GM23338 (cell line): ENCODE measurements at regions not wholly inside any gene's neighbourhood (a gene's known extent, or its start where the extent isn't known, plus 50 kb on each side); places are given as distances from the start of the nearest gene placed in this dataset.

Experiments used
- ATAC-seq: fragments of 200-7000 bp; cut with Tn5 transposase; 3 replicates; pipeline ENCODE4 v1.9.1; 2020
- DNase-seq: peaks from one replicate; pipeline ENCODE4 v3.0.0-alpha.2; 2015; ENCODE audit warnings: low spot score
- H2AFZ ChIP-seq: fragments of 200-600 bp; sonication (generic); 2 replicates; pipeline ENCODE4 v1.8.0; 2016; ENCODE audit warnings: antibody characterized with exemption, mild to moderate bottlenecking, moderate library complexity
- H3F3A ChIP-seq: fragments of 200-600 bp; sonication (generic); replicated peaks from 2 replicates; pipeline ENCODE4 v1.8.0; 2017; ENCODE audit warnings: antibody characterized with exemption, mixed run types, low read depth
- H3K27ac ChIP-seq: fragments of 200-600 bp; sonication (generic); 2 replicates; pipeline ENCODE4 v1.6.1; 2016; ENCODE audit warnings: low read depth
- H3K27me3 ChIP-seq: fragments of 200-600 bp; sonication (generic); 2 replicates; pipeline ENCODE4 v1.8.0; 2016; ENCODE audit warnings: mild to moderate bottlenecking, mixed run types, moderate library complexity; ENCODE audit not compliant: insufficient read depth
- H3K36me3 ChIP-seq: fragments of 200-600 bp; sonication (generic); 2 replicates; pipeline ENCODE4 v1.8.0; 2016; ENCODE audit warnings: mild to moderate bottlenecking; ENCODE audit not compliant: insufficient read depth
- H3K4me1 ChIP-seq: fragments of 200-600 bp; sonication (generic); 2 replicates; pipeline ENCODE4 v1.8.0; 2016; ENCODE audit warnings: mild to moderate bottlenecking, moderate library complexity; ENCODE audit not compliant: insufficient read depth
- H3K4me2 ChIP-seq: fragments of 200-600 bp; sonication (generic); 2 replicates; pipeline ENCODE4 v1.7.1; 2017; ENCODE audit warnings: mixed run types
- H3K4me3 ChIP-seq: fragments of 200-600 bp; sonication (generic); 2 replicates; pipeline ENCODE4 v1.6.1; 2016; ENCODE audit warnings: mixed run types
- H3K79me2 ChIP-seq: fragments of 200-600 bp; sonication (generic); replicated peaks from 2 replicates; pipeline ENCODE4 v1.8.0; 2017; ENCODE audit warnings: mild to moderate bottlenecking; ENCODE audit not compliant: insufficient read depth
- H3K9me2 ChIP-seq: fragments of 200-600 bp; sonication (generic); 2 replicates; pipeline ENCODE4 v1.8.0; 2017; ENCODE audit not compliant: insufficient read depth
- H4K20me1 ChIP-seq: fragments of 200-600 bp; sonication (generic); replicated peaks from 2 replicates; pipeline ENCODE4 v1.8.0; 2017; ENCODE audit warnings: mild to moderate bottlenecking; ENCODE audit not compliant: insufficient read depth
- H3K27ac Mint-ChIP-seq: 2 replicates; pipeline ENCODE4 v1.8.0; 2020; ENCODE audit warnings: inconsistent platforms, mild to moderate bottlenecking, moderate library complexity, mixed read lengths
- H3K27me3 Mint-ChIP-seq: 3 replicates; pipeline ENCODE4 v1.8.0; 2022; ENCODE audit warnings: low read depth, mild to moderate bottlenecking, moderate library complexity, mixed read lengths, inconsistent platforms; ENCODE audit not compliant: insufficient read depth, poor library complexity
- H3K36me3 Mint-ChIP-seq: 3 replicates; pipeline ENCODE4 v1.8.0; 2021; ENCODE audit warnings: low read depth, mild to moderate bottlenecking, inconsistent platforms, moderate library complexity, mixed read lengths
- H3K4me1 Mint-ChIP-seq: 3 replicates; pipeline ENCODE4 v1.8.0; 2020; ENCODE audit warnings: mild to moderate bottlenecking, inconsistent platforms, mixed read lengths
- H3K4me3 Mint-ChIP-seq: 3 replicates; pipeline ENCODE4 v1.8.0; 2021; ENCODE audit warnings: moderate library complexity, mild to moderate bottlenecking, inconsistent platforms, mixed read lengths
- H3K9me3 Mint-ChIP-seq: 3 replicates; pipeline ENCODE4 v1.8.0; 2020; ENCODE audit warnings: moderate library complexity, mild to moderate bottlenecking, inconsistent platforms, mixed read lengths
- CREB1 ChIP-seq: fragments of 250-450 bp; sonication (Bioruptor Pico); IDR thresholded peaks from 2 replicates; pipeline ENCODE4 v1.5.0; 2020; ENCODE audit warnings: low read depth, mild to moderate bottlenecking, moderate library complexity
- EZH2 ChIP-seq: fragments of 200-600 bp; sonication (generic); IDR thresholded peaks from one replicate; pipeline ENCODE4 v1.8.0; 2017; ENCODE audit warnings: antibody characterized with exemption, mild to moderate bottlenecking, low read depth; ENCODE audit not compliant: unreplicated experiment
- EZH2phosphoT487 ChIP-seq: fragments of 200-600 bp; sonication (generic); IDR thresholded peaks from one replicate; pipeline ENCODE4 v1.8.1; 2018; ENCODE audit warnings: antibody characterized with exemption; ENCODE audit not compliant: unreplicated experiment
- JUNB ChIP-seq: IDR thresholded peaks from one replicate; pipeline ENCODE4 v1.6.1; 2016; ENCODE audit warnings: antibody characterized with exemption; ENCODE audit not compliant: unreplicated experiment
- NANOG ChIP-seq: IDR thresholded peaks from 2 replicates; pipeline ENCODE4 v1.6.1; 2016; ENCODE audit warnings: antibody characterized with exemption, borderline replicate concordance
- POLR2AphosphoS5 ChIP-seq: IDR thresholded peaks from 2 replicates; pipeline ENCODE4 v1.6.1; 2016; ENCODE audit warnings: antibody characterized with exemption, low read depth
- STAT1 ChIP-seq: IDR thresholded peaks from one replicate; pipeline ENCODE4 v1.6.1; 2016; ENCODE audit warnings: antibody characterized with exemption; ENCODE audit not compliant: unreplicated experiment
- ZNF114 ChIP-seq: fragments of 250-450 bp; sonication (Bioruptor Pico); IDR thresholded peaks from 2 replicates; pipeline ENCODE4 v1.5.0; 2020; ENCODE audit warnings: mild to moderate bottlenecking, moderate library complexity
- ZNF331 ChIP-seq: fragments of 250-450 bp; sonication (Bioruptor Pico); IDR thresholded peaks from 2 replicates; pipeline ENCODE4 v1.5.0; 2020; ENCODE audit warnings: low read depth, mild to moderate bottlenecking, moderate library complexity
- TF ChIP-seq, protein P1 (sequence below): fragments of 250-450 bp; sonication (Bioruptor Pico); IDR thresholded peaks from 2 replicates; pipeline ENCODE4 v1.5.0; 2020; ENCODE audit warnings: mild to moderate bottlenecking, moderate library complexity
- TF ChIP-seq, protein P2 (sequence below): IDR thresholded peaks from 2 replicates; pipeline ENCODE4 v1.6.1; 2016; ENCODE audit warnings: antibody characterized with exemption
- TF ChIP-seq, protein P3 (sequence below), 2 experiments: fragments of 200-600 bp in 1 of 2; sonication (generic) in 1 of 2; conservative IDR thresholded peaks; 2 replicates each; pipeline versions ENCODE4 v1.5.1 to v1.6.1; 2016 to 2017; ENCODE audit warnings: antibody characterized with exemption in 2 of 2, low read depth in 2 of 2, mild to moderate bottlenecking in 2 of 2, moderate library complexity in 1 of 2
- TF ChIP-seq, protein P4 (sequence below): IDR thresholded peaks from one replicate; pipeline ENCODE4 v1.6.1; 2018; ENCODE audit warnings: antibody characterized with exemption; ENCODE audit not compliant: unreplicated experiment

DNA sequence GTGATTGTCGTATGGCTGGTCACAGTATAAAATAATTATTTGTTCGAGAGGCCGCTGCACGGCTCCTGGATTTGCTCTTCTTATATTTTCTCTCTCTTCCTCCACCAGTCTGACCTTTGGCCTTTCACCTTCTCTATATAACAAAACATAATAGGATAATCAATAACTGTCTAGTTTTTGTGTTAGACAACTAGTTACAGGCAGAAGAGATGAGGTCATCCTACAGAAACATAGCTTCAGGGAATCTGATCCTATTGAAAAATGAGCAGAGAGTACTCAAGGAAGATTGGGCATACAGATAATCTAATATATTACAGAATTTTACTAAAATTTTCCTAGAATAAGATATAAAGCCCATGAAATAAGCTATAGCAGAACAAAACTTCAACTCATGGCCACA lies 731.3 kb upstream of the SLC39A10 start:
- H3K4me3 Mint-ChIP-seq, result no peak overlapping the region
- no peak for ATAC-seq
- H3K9me2 ChIP-seq, result no peaks in the 10 kb centered on the region

More for the DNA sequence above, 731.3 kb upstream of the SLC39A10 start:
- no peaks in the 10 kb centered on the region for H3K36me3 Mint-ChIP-seq
- no peaks in the 10 kb centered on the region for H3K9me3 Mint-ChIP-seq
- no peaks in the 10 kb centered on the region for H3K4me1 ChIP-seq
- no peaks in the 10 kb centered on the region for H4K20me1 ChIP-seq
- H3K27ac Mint-ChIP-seq, result no peak overlapping the region
- no peak for DNase-seq
- no peak for TF ChIP-seq ZNF331
- no peak for TF ChIP-seq EZH2phosphoT487
- TF ChIP-seq ZNF114, result no peak
- TF ChIP-seq, protein P1, sequence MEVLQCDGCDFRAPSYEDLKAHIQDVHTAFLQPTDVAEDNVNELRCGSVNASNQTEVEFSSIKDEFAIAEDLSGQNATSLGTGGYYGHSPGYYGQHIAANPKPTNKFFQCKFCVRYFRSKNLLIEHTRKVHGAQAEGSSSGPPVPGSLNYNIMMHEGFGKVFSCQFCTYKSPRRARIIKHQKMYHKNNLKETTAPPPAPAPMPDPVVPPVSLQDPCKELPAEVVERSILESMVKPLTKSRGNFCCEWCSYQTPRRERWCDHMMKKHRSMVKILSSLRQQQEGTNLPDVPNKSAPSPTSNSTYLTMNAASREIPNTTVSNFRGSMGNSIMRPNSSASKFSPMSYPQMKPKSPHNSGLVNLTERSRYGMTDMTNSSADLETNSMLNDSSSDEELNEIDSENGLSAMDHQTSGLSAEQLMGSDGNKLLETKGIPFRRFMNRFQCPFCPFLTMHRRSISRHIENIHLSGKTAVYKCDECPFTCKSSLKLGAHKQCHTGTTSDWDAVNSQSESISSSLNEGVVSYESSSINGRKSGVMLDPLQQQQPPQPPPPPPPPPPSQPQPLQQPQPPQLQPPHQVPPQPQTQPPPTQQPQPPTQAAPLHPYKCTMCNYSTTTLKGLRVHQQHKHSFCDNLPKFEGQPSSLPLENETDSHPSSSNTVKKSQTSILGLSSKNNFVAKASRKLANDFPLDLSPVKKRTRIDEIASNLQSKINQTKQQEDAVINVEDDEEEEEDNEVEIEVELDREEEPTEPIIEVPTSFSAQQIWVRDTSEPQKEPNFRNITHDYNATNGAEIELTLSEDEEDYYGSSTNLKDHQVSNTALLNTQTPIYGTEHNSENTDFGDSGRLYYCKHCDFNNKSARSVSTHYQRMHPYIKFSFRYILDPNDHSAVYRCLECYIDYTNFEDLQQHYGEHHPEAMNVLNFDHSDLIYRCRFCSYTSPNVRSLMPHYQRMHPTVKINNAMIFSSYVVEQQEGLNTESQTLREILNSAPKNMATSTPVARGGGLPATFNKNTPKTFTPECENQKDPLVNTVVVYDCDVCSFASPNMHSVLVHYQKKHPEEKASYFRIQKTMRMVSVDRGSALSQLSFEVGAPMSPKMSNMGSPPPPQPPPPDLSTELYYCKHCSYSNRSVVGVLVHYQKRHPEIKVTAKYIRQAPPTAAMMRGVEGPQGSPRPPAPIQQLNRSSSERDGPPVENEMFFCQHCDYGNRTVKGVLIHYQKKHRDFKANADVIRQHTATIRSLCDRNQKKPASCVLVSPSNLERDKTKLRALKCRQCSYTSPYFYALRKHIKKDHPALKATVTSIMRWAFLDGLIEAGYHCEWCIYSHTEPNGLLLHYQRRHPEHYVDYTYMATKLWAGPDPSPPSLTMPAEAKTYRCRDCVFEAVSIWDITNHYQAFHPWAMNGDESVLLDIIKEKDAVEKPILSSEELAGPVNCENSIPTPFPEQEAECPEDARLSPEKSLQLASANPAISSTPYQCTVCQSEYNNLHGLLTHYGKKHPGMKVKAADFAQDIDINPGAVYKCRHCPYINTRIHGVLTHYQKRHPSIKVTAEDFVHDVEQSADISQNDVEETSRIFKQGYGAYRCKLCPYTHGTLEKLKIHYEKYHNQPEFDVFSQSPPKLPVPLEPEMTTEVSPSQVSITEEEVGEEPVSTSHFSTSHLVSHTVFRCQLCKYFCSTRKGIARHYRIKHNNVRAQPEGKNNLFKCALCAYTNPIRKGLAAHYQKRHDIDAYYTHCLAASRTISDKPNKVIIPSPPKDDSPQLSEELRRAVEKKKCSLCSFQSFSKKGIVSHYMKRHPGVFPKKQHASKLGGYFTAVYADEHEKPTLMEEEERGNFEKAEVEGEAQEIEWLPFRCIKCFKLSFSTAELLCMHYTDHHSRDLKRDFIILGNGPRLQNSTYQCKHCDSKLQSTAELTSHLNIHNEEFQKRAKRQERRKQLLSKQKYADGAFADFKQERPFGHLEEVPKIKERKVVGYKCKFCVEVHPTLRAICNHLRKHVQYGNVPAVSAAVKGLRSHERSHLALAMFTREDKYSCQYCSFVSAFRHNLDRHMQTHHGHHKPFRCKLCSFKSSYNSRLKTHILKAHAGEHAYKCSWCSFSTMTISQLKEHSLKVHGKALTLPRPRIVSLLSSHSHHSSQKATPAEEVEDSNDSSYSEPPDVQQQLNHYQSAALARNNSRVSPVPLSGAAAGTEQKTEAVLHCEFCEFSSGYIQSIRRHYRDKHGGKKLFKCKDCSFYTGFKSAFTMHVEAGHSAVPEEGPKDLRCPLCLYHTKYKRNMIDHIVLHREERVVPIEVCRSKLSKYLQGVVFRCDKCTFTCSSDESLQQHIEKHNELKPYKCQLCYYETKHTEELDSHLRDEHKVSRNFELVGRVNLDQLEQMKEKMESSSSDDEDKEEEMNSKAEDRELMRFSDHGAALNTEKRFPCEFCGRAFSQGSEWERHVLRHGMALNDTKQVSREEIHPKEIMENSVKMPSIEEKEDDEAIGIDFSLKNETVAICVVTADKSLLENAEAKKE (CRISPR knock-in tag), result no peak
- no peak for TF ChIP-seq POLR2AphosphoS5
- no peak for TF ChIP-seq NANOG
- TF ChIP-seq, protein P2, sequence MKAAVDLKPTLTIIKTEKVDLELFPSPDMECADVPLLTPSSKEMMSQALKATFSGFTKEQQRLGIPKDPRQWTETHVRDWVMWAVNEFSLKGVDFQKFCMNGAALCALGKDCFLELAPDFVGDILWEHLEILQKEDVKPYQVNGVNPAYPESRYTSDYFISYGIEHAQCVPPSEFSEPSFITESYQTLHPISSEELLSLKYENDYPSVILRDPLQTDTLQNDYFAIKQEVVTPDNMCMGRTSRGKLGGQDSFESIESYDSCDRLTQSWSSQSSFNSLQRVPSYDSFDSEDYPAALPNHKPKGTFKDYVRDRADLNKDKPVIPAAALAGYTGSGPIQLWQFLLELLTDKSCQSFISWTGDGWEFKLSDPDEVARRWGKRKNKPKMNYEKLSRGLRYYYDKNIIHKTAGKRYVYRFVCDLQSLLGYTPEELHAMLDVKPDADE, result no peak
- TF ChIP-seq EZH2, result no peak
- TF ChIP-seq STAT1, result no peak
- TF ChIP-seq, protein P3, sequence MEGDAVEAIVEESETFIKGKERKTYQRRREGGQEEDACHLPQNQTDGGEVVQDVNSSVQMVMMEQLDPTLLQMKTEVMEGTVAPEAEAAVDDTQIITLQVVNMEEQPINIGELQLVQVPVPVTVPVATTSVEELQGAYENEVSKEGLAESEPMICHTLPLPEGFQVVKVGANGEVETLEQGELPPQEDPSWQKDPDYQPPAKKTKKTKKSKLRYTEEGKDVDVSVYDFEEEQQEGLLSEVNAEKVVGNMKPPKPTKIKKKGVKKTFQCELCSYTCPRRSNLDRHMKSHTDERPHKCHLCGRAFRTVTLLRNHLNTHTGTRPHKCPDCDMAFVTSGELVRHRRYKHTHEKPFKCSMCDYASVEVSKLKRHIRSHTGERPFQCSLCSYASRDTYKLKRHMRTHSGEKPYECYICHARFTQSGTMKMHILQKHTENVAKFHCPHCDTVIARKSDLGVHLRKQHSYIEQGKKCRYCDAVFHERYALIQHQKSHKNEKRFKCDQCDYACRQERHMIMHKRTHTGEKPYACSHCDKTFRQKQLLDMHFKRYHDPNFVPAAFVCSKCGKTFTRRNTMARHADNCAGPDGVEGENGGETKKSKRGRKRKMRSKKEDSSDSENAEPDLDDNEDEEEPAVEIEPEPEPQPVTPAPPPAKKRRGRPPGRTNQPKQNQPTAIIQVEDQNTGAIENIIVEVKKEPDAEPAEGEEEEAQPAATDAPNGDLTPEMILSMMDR (conservative IDR thresholded peaks at IDR 0.05; ENCODE audit: low read depth in 2 of 2), result no peak
- no peak for TF ChIP-seq CREB1 (CRISPR knock-in tag)
- no peak for TF ChIP-seq JUNB
- TF ChIP-seq, protein P4, sequence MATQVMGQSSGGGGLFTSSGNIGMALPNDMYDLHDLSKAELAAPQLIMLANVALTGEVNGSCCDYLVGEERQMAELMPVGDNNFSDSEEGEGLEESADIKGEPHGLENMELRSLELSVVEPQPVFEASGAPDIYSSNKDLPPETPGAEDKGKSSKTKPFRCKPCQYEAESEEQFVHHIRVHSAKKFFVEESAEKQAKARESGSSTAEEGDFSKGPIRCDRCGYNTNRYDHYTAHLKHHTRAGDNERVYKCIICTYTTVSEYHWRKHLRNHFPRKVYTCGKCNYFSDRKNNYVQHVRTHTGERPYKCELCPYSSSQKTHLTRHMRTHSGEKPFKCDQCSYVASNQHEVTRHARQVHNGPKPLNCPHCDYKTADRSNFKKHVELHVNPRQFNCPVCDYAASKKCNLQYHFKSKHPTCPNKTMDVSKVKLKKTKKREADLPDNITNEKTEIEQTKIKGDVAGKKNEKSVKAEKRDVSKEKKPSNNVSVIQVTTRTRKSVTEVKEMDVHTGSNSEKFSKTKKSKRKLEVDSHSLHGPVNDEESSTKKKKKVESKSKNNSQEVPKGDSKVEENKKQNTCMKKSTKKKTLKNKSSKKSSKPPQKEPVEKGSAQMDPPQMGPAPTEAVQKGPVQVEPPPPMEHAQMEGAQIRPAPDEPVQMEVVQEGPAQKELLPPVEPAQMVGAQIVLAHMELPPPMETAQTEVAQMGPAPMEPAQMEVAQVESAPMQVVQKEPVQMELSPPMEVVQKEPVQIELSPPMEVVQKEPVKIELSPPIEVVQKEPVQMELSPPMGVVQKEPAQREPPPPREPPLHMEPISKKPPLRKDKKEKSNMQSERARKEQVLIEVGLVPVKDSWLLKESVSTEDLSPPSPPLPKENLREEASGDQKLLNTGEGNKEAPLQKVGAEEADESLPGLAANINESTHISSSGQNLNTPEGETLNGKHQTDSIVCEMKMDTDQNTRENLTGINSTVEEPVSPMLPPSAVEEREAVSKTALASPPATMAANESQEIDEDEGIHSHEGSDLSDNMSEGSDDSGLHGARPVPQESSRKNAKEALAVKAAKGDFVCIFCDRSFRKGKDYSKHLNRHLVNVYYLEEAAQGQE, result no peak
- no peaks in the 10 kb centered on the region for H3K36me3 ChIP-seq
- H3K4me2 ChIP-seq, result no peak overlapping the region
- H3K79me2 ChIP-seq, result no peaks in the 10 kb centered on the region
- no peaks in the 10 kb centered on the region for H3F3A ChIP-seq
- H3K4me1 Mint-ChIP-seq, result peaks cover 8% of the 10 kb centered on the region
- H2AFZ ChIP-seq, result no peak overlapping the region
- no peak overlapping the region for H3K4me3 ChIP-seq
- H3K27me3 ChIP-seq, result no peaks in the 10 kb centered on the region
- no peak overlapping the region for H3K27ac ChIP-seq
- H3K27me3 Mint-ChIP-seq, result no peaks in the 10 kb centered on the region
